ENCODE measurements at regions not wholly inside any gene's neighbourhood (a gene's known extent, or its start where the extent isn't known, plus 50 kb on each side); places are given as distances from the start of the nearest gene placed in this dataset.

DNA sequence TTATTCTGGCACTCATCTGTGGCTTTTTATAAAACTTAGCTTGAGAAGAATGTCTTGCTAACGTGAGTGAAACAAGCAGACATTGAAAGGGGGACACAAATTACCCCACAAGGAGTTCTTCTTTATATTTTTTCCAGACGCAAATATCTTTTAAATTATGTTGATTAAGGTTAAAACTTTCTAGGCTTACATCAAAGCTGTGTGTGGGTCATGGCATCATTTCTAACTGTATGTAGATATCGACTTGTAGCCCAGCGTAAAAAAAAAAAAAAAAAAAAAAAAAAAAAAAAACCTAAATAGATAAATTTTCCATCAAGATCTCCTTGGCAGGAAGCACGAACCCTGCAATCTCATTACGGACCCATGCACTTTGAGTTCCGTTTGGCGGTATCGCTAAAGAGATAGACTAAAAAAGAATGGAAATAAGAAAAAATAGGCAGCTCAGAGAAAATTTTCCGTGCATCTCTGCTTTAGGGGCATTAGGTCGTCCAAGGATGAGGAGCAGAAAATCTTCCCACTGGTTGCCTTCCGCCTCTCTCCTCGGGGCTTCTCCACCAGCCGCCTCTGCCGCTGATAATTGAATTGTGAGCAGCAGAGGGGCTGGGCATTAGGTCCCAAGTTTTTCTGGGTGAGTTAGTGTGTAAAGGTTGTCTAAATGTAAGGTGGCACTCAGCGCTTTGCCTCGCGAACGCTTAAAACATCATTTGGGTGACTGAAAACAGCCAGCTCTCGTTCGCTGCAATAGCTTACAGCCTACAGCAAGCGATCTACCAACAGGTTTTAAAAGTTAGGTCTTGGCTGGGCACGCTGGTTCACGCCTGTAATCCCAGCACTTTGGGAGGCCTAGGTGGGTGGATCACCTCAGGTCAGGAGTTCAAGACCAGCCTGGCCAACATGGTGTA, 194.0 kb downstream of the TRIM27 start:
- no peak for TF ChIP-seq EP300 (conservative IDR thresholded peaks at IDR 0.05; ENCODE audit: poor library complexity, severe bottlenecking)
- TF ChIP-seq SMC3 (conservative IDR thresholded peaks at IDR 0.05; ENCODE audit: poor library complexity), result no peak
- no peak for TF ChIP-seq EZH2 (IDR thresholded peaks at IDR 0.05; ENCODE audit: borderline replicate concordance, insufficient read depth, low read length, poor library complexity, severe bottlenecking)
- TF ChIP-seq MXI1 (conservative IDR thresholded peaks at IDR 0.05; ENCODE audit: poor library complexity, severe bottlenecking), result no peak
- no peak for TF ChIP-seq RAD21 (conservative IDR thresholded peaks at IDR 0.05)
- TF ChIP-seq POLR2AphosphoS5 (IDR thresholded peaks at IDR 0.05), result no peak
- TF ChIP-seq, protein P1, sequence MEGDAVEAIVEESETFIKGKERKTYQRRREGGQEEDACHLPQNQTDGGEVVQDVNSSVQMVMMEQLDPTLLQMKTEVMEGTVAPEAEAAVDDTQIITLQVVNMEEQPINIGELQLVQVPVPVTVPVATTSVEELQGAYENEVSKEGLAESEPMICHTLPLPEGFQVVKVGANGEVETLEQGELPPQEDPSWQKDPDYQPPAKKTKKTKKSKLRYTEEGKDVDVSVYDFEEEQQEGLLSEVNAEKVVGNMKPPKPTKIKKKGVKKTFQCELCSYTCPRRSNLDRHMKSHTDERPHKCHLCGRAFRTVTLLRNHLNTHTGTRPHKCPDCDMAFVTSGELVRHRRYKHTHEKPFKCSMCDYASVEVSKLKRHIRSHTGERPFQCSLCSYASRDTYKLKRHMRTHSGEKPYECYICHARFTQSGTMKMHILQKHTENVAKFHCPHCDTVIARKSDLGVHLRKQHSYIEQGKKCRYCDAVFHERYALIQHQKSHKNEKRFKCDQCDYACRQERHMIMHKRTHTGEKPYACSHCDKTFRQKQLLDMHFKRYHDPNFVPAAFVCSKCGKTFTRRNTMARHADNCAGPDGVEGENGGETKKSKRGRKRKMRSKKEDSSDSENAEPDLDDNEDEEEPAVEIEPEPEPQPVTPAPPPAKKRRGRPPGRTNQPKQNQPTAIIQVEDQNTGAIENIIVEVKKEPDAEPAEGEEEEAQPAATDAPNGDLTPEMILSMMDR (IDR thresholded peaks at IDR 0.05; ENCODE audit: poor library complexity, severe bottlenecking), result no peak
- TF ChIP-seq TAF1 (IDR thresholded peaks at IDR 0.05; ENCODE audit: low read depth), result no peak
- no peak overlapping the region for H2AFZ ChIP-seq (ENCODE audit: low read depth, low read length)

DNA sequence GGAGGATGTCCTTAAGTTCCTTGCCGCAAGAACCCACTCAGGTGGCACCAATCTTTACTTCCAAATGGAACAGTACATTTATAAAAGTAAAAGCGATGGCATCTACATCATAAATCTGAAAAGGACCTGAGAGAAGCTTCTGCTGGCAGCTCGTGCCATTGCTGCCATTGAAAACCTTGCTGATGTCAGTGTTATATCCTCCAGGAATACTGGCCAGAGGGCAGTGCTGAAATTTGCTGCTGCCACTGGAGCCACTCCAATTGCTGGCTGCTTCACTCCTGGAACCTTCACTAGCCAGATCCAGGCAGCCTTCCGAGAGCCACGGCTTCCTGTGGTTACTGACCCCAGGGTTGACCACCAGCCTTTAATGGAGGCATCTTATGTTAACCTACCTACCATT, 191.7 kb downstream of the TRIM27 start:
- Histone ChIP-seq H3K27ac (ENCODE audit: low read length) (no peak overlapping the region), H3K4me2 (ENCODE audit: low read length) (no peak overlapping the region), H4K20me1 (ENCODE audit: insufficient read depth) (no peaks in the 10 kb centered on the region), H3K79me2 (replicated peaks; ENCODE audit: insufficient read depth, low read length) (no peaks in the 10 kb centered on the region), H3F3A (ENCODE audit: insufficient read depth, low read length, poor library complexity, severe bottlenecking) (no peaks in the 10 kb centered on the region), H3K9me3 (ENCODE audit: low read length) (no peaks in the 10 kb centered on the region), H3K27me3 (ENCODE audit: insufficient read depth, low read depth, low read length) (peaks cover 99% of the 10 kb centered on the region), H3K4me3 (ENCODE audit: low read length) (no peak overlapping the region), H3K9me2 (ENCODE audit: insufficient read depth, low read length) (no peaks in the 10 kb centered on the region), H3K36me3 (ENCODE audit: insufficient read depth, low read length) (no peaks in the 10 kb centered on the region), H2AFZ (ENCODE audit: low read depth, low read length) (no peak overlapping the region), H3K9ac (ENCODE audit: low read length) (no peak overlapping the region)
- TF ChIP-seq MXI1 (conservative IDR thresholded peaks at IDR 0.05; ENCODE audit: poor library complexity, severe bottlenecking) (no peak), EZH2 (IDR thresholded peaks at IDR 0.05; ENCODE audit: borderline replicate concordance, insufficient read depth, low read length, poor library complexity, severe bottlenecking) (no peak), RAD21 (conservative IDR thresholded peaks at IDR 0.05) (no peak), EP300 (conservative IDR thresholded peaks at IDR 0.05; ENCODE audit: poor library complexity, severe bottlenecking) (no peak), POLR2AphosphoS5 (IDR thresholded peaks at IDR 0.05) (no peak), SMC3 (conservative IDR thresholded peaks at IDR 0.05; ENCODE audit: poor library complexity) (no peak), TAF1 (IDR thresholded peaks at IDR 0.05; ENCODE audit: low read depth) (no peak)
- TF ChIP-seq, protein P2, sequence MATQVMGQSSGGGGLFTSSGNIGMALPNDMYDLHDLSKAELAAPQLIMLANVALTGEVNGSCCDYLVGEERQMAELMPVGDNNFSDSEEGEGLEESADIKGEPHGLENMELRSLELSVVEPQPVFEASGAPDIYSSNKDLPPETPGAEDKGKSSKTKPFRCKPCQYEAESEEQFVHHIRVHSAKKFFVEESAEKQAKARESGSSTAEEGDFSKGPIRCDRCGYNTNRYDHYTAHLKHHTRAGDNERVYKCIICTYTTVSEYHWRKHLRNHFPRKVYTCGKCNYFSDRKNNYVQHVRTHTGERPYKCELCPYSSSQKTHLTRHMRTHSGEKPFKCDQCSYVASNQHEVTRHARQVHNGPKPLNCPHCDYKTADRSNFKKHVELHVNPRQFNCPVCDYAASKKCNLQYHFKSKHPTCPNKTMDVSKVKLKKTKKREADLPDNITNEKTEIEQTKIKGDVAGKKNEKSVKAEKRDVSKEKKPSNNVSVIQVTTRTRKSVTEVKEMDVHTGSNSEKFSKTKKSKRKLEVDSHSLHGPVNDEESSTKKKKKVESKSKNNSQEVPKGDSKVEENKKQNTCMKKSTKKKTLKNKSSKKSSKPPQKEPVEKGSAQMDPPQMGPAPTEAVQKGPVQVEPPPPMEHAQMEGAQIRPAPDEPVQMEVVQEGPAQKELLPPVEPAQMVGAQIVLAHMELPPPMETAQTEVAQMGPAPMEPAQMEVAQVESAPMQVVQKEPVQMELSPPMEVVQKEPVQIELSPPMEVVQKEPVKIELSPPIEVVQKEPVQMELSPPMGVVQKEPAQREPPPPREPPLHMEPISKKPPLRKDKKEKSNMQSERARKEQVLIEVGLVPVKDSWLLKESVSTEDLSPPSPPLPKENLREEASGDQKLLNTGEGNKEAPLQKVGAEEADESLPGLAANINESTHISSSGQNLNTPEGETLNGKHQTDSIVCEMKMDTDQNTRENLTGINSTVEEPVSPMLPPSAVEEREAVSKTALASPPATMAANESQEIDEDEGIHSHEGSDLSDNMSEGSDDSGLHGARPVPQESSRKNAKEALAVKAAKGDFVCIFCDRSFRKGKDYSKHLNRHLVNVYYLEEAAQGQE (IDR thresholded peaks at IDR 0.05; ENCODE audit: borderline replicate concordance), result no peak
- TF ChIP-seq, protein P1 (IDR thresholded peaks at IDR 0.05; ENCODE audit: poor library complexity, severe bottlenecking), result no peak

More for the DNA sequence above, 194.0 kb downstream of the TRIM27 start:
- Histone ChIP-seq H3F3A (ENCODE audit: insufficient read depth, low read length, poor library complexity, severe bottlenecking) (no peaks in the 10 kb centered on the region), H3K4me3 (ENCODE audit: low read length) (peak overlapping the region; percentile 67), H3K9me2 (ENCODE audit: insufficient read depth, low read length) (no peaks in the 10 kb centered on the region), H4K20me1 (ENCODE audit: insufficient read depth) (no peaks in the 10 kb centered on the region), H3K4me2 (ENCODE audit: low read length) (peak overlapping the region; percentile 48), H3K36me3 (ENCODE audit: insufficient read depth, low read length) (no peaks in the 10 kb centered on the region), H3K27me3 (ENCODE audit: insufficient read depth, low read depth, low read length) (peaks cover 96% of the 10 kb centered on the region), H3K27ac (ENCODE audit: low read length) (no peak overlapping the region), H3K79me2 (replicated peaks; ENCODE audit: insufficient read depth, low read length) (no peaks in the 10 kb centered on the region), H3K9me3 (ENCODE audit: low read length) (no peaks in the 10 kb centered on the region), H3K9ac (ENCODE audit: low read length) (no peak overlapping the region)

Data from neural cell (in vitro differentiated cells).